Prostate gland (tissue), 2 donors: ENCODE measurements at regions not wholly inside any gene's neighbourhood (a gene's known extent, or its start where the extent isn't known, plus 50 kb on each side); places are given as distances from the start of the nearest gene placed in this dataset.

ENCODE experiments used
- POLR2A ChIP-seq: fragments of 450-650 bp; IDR thresholded peaks from one replicate; pipeline ENCODE4 v1.6.1; 2016; ENCODE audit warnings: antibody characterized with exemption, mild to moderate bottlenecking
- POLR2AphosphoS5 ChIP-seq: sonication (generic); formaldehyde crosslinking; IDR thresholded peaks from one replicate; pipeline ENCODE4 v1.6.1; 2017; ENCODE audit warnings: antibody characterized with exemption
- TF ChIP-seq, protein P1 (sequence below), 4 experiments: fragments of 200-600 bp in 2 of 4; fragments of 450-650 bp in 2 of 4; sonication (generic) in 2 of 4; IDR thresholded peaks; 1 replicate in 3 of 4; 2 replicates in 1 of 4; pipeline ENCODE4 v1.5.1; 2016 to 2019; ENCODE audit warnings: antibody characterized with exemption in 4 of 4, mild to moderate bottlenecking in 2 of 4, moderate library complexity in 2 of 4

GRCh38 chr5:126369083-126369482 is 54.1 kb upstream of the GRAMD2B start:
- TF ChIP-seq, protein P1, sequence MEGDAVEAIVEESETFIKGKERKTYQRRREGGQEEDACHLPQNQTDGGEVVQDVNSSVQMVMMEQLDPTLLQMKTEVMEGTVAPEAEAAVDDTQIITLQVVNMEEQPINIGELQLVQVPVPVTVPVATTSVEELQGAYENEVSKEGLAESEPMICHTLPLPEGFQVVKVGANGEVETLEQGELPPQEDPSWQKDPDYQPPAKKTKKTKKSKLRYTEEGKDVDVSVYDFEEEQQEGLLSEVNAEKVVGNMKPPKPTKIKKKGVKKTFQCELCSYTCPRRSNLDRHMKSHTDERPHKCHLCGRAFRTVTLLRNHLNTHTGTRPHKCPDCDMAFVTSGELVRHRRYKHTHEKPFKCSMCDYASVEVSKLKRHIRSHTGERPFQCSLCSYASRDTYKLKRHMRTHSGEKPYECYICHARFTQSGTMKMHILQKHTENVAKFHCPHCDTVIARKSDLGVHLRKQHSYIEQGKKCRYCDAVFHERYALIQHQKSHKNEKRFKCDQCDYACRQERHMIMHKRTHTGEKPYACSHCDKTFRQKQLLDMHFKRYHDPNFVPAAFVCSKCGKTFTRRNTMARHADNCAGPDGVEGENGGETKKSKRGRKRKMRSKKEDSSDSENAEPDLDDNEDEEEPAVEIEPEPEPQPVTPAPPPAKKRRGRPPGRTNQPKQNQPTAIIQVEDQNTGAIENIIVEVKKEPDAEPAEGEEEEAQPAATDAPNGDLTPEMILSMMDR (IDR thresholded peaks at IDR 0.05), result no peak
- TF ChIP-seq POLR2AphosphoS5 (no peak), POLR2A (no peak)
